HUES48 (cell line): ENCODE measurements at regions not wholly inside any gene's neighbourhood (a gene's known extent, or its start where the extent isn't known, plus 50 kb on each side); places are given as distances from the start of the nearest gene placed in this dataset.

Experiments used
- H3K27ac ChIP-seq: one replicate; pipeline ENCODE4 v1.7.0; 2013; ENCODE audit warnings: low read depth, low read length, inconsistent platforms
- H3K27me3 ChIP-seq: 2 replicates; pipeline ENCODE4 v1.6.1; 2013; ENCODE audit warnings: mild to moderate bottlenecking, low read length; ENCODE audit not compliant: control insufficient read depth, insufficient read depth
- H3K36me3 ChIP-seq: 2 replicates; pipeline ENCODE4 v1.6.1; 2013; ENCODE audit warnings: low read length; ENCODE audit not compliant: control insufficient read depth, insufficient read depth
- H3K4me1 ChIP-seq: 2 replicates; pipeline ENCODE4 v1.6.1; 2013; ENCODE audit warnings: mild to moderate bottlenecking, low read length; ENCODE audit not compliant: control insufficient read depth, insufficient read depth
- H3K4me3 ChIP-seq: 2 replicates; pipeline ENCODE4 v1.5.1; 2013; ENCODE audit warnings: mild to moderate bottlenecking, low read depth, low read length
- H3K9ac ChIP-seq: 2 replicates; pipeline ENCODE4 v1.6.1; 2013; ENCODE audit warnings: mild to moderate bottlenecking, low read depth, low read length, moderate library complexity
- H3K9me3 ChIP-seq: 2 replicates; pipeline ENCODE4 v1.6.1; 2013; ENCODE audit warnings: low read length; ENCODE audit not compliant: control insufficient read depth, insufficient read depth

DNA sequence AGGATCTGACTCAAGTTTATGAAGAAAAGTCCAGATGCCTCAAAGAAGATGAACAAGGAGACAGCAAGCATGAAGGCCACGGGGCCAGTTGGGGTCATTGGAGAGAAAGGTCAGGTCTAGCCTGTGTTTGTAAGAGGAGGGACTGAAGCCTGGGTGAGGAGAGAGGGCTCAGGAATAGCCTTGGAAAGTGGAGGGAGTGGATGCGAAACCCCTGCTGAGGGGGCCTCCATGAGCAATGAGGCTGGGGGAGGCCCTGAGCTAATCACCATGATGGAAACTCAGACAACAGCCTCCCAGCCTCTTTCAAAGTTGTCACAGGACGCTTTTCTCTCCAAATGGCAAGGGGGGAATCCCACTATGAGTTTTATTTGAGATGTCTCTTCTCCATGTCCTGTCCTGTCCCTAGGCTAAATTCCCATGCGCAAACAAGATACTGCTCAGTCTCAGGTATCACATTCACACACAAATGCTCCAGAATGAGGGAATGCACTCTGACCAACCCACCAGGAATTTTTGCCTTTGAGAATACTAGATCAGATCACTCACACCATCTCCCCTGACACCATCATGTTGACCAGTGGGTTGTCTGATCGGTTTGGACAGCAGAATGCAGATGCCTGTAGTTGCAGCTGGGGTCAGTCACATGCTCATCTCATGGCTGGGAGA is 51.3 kb upstream of the TOP3B start:
- no peak overlapping the region for H3K27ac ChIP-seq
- no peaks in the 10 kb centered on the region for H3K9me3 ChIP-seq
- no peaks in the 10 kb centered on the region for H3K36me3 ChIP-seq
- no peak overlapping the region for H3K9ac ChIP-seq
- no peaks in the 10 kb centered on the region for H3K4me1 ChIP-seq
- no peak overlapping the region for H3K4me3 ChIP-seq
- H3K27me3 ChIP-seq = peaks cover 95% of the 10 kb centered on the region

GRCh38 chr22:22032906-22033802 is 50.6 kb upstream of the TOP3B start:
- peaks cover 87% of the 10 kb centered on the region for H3K27me3 ChIP-seq
- H3K4me3 ChIP-seq = no peak overlapping the region
- H3K9ac ChIP-seq = no peak overlapping the region
- no peaks in the 10 kb centered on the region for H3K4me1 ChIP-seq
- H3K27ac ChIP-seq = no peak overlapping the region
- no peaks in the 10 kb centered on the region for H3K9me3 ChIP-seq
- H3K36me3 ChIP-seq = no peaks in the 10 kb centered on the region

DNA sequence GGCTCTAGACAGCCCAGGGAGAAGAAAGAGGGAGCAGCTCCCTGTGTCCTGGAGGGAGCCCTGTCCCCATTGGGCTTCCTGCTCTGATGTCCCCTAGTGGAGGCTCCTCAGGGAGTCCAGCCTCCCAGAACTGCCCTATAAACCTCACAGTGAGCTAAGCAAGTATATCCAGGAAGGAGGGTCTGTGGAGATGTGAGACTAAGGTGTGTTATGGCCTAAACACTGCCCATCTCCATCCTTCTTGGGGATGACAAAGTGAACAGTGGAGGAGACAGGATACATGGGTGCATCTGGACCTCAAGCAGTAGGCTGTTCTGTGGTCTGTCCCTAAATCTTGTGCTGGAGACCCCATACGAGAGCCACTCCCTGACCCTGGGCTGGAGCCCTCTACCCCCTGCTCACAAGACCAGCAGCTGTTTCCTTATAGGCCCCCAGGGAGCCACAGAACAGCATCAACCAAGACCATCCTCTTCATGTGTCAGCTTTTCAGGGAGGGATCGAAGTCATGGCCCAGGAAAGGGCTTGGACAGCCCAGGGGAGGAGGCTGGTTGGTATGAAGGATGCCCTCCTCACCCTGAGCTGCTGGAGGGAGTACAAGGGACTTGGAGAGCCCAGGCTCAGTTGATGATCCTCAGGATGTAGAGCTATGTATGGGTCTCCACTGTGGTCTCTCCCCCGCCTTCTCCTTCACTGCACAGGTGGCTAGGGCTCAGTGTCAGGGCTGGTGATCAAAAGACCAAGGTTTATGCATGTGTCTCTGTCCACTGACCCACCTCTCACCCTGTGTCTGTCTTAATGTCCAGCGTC is 49.7 kb upstream of the TOP3B start:
- no peaks in the 10 kb centered on the region for H3K9me3 ChIP-seq
- no peaks in the 10 kb centered on the region for H3K4me1 ChIP-seq
- H3K27me3 ChIP-seq = peaks cover 79% of the 10 kb centered on the region
- H3K4me3 ChIP-seq = no peak overlapping the region
- H3K9ac ChIP-seq = no peak overlapping the region
- no peaks in the 10 kb centered on the region for H3K36me3 ChIP-seq
- H3K27ac ChIP-seq = no peak overlapping the region
